Ovary (tissue), 7 donors: ENCODE measurements at regions not wholly inside any gene's neighbourhood (a gene's known extent, or its start where the extent isn't known, plus 50 kb on each side); places are given as distances from the start of the nearest gene placed in this dataset.
"Not testable (repeated sequence)": the region's sequence is repeated elsewhere in the genome, so short reads cannot be mapped to it uniquely, and the experiment has no call there.

Source experiments
- DNase-seq, 5 donors: peaks; one replicate each; pipeline ENCODE4 v3.0.0-alpha.2; 2019 to 2020
- H3K27ac ChIP-seq, 2 donors: fragments of 200-600 bp; one replicate each; pipeline versions ENCODE4 v1.5.1 to v1.8.0; 2019 to 2022
- H3K27me3 ChIP-seq: fragments of 200-600 bp; one replicate; pipeline ENCODE4 v1.8.0; 2022
- H3K36me3 ChIP-seq: fragments of 200-600 bp; sonication (generic); one replicate; pipeline ENCODE4 v1.5.1; 2019
- H3K4me1 ChIP-seq: one replicate; pipeline ENCODE4 v1.8.1; 2013; ENCODE audit warnings: mild to moderate bottlenecking, moderate library complexity; ENCODE audit not compliant: insufficient read depth
- H3K4me3 ChIP-seq: fragments of 200-600 bp; sonication (generic); one replicate; pipeline ENCODE4 v1.5.1; 2017
- H3K9me3 ChIP-seq, 2 donors: fragments of 200-600 bp in 1 of 2; sonication (generic) in 1 of 2; one replicate each; pipeline versions ENCODE4 v1.5.1 to v1.8.1; 2013 to 2019; ENCODE audit warnings: mild to moderate bottlenecking in 1 of 2, moderate library complexity in 1 of 2
- EP300 ChIP-seq: sonication (generic); formaldehyde crosslinking; IDR thresholded peaks from one replicate; pipeline ENCODE4 v1.6.1; 2017; ENCODE audit warnings: antibody characterized with exemption
- POLR2A ChIP-seq: fragments of 450-650 bp; IDR thresholded peaks from one replicate; pipeline ENCODE4 v1.6.1; 2017; ENCODE audit warnings: antibody characterized with exemption, mild to moderate bottlenecking, moderate library complexity
- WGBS, 3 donors: extraction: QIAGEN DNeasy Blood & Tissue Kit in 1 of 3; methylation state at CpG; one replicate each; pipeline versions ENCODE4 v1.1.5 to v1.1.7; 2013 to 2017; 5-methylcytosine and 5-hydroxymethylcytosine counted together
- intact Hi-C, 4 donors: fragments of 100-400 bp; cut with DNase I; formaldehyde crosslinking; loops; one replicate each; pipeline versions ENCODE4 v1.11.0 to v1.15.1; 2022 to 2023
- TF ChIP-seq, protein P1 (sequence below), 3 donors: fragments of 450-650 bp in 2 of 3; fragments of 200-600 bp in 1 of 3; IDR thresholded peaks; one replicate each; pipeline versions ENCODE4 v1.5.1 to v1.8.0; 2016 to 2022; ENCODE audit warnings: antibody characterized with exemption in 3 of 3, mild to moderate bottlenecking in 1 of 3
- donor health status: DM: no; HTN: no; CAD: no; lungs with moderate emphysema.
- donor health status: DM: no; HTN: no; CAD: no.
- donor health status: Bipolar disorder and iron deficiency.
- donor health status: DM: no; HTN: no; CAD: no.
- donor health status: DM: yes; HTN: yes; CAD: no.

DNA sequence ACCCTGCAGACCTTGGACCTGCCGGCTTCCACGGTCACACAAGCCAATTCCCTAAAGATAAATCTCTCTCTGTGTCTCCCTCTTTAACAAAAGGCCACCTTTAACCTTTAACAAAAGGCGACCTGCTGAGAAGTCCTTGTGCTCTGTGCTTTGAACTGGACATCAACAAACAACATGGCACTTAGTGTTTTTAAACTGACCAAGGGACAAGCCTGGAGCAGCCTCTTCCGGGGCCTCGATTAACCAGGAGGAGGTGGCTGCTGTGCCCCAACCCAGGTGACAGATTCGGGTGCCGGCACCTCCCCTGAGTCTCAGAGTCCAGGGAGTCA is 135.3 kb downstream of the RTP5 start:
- no peaks in the 10 kb centered on the region for H3K36me3 ChIP-seq
- H3K27me3 ChIP-seq, result no peaks in the 10 kb centered on the region
- no peak for TF ChIP-seq EP300
- TF ChIP-seq, protein P1, sequence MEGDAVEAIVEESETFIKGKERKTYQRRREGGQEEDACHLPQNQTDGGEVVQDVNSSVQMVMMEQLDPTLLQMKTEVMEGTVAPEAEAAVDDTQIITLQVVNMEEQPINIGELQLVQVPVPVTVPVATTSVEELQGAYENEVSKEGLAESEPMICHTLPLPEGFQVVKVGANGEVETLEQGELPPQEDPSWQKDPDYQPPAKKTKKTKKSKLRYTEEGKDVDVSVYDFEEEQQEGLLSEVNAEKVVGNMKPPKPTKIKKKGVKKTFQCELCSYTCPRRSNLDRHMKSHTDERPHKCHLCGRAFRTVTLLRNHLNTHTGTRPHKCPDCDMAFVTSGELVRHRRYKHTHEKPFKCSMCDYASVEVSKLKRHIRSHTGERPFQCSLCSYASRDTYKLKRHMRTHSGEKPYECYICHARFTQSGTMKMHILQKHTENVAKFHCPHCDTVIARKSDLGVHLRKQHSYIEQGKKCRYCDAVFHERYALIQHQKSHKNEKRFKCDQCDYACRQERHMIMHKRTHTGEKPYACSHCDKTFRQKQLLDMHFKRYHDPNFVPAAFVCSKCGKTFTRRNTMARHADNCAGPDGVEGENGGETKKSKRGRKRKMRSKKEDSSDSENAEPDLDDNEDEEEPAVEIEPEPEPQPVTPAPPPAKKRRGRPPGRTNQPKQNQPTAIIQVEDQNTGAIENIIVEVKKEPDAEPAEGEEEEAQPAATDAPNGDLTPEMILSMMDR (IDR thresholded peaks at IDR 0.05), result no peak
- no peak for TF ChIP-seq POLR2A
- WGBS, 3 donors, result 83 to 88% (median 87%) methylated on average over 7 of the region's 7 CpGs
- H3K4me1 ChIP-seq, result peaks cover 2% of the 10 kb centered on the region
- H3K4me3 ChIP-seq, result no peak overlapping the region
- peak in 1 of 5 donors; percentile 7 for DNase-seq
- H3K9me3 ChIP-seq, result no peaks in the 10 kb centered on the region
- intact Hi-C loops, result no loop called here
- no peak overlapping the region for H3K27ac ChIP-seq

DNA sequence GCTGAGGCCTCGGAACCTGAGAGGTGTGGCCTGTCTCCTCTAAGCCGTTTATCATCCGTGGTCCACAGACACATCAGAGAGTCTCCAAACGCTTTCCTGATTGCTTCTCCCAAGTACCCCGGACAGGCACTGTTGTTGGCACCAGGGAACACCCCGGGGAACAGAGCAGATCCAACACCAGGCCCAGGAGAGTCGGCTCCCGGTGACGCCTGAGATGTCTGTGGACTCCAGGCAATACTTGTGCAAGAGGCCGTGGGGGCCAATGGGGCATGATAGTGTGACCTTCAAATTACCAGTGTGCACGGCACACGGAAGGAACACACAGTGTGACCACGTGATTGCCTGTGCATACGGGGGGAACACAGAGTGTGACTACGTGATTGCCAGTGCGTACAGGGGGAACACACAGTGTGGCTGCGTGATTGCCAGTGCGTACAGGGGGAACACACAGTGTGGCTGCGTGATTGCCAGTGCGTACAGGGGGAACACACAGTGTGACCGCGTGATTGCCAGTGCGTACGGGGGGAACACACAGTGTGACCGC is 136.6 kb downstream of the RTP5 start:
- DNase-seq, result peak in 1 of 5 donors; percentile 13
- not testable (repeated sequence) for H3K4me3 ChIP-seq

DNA sequence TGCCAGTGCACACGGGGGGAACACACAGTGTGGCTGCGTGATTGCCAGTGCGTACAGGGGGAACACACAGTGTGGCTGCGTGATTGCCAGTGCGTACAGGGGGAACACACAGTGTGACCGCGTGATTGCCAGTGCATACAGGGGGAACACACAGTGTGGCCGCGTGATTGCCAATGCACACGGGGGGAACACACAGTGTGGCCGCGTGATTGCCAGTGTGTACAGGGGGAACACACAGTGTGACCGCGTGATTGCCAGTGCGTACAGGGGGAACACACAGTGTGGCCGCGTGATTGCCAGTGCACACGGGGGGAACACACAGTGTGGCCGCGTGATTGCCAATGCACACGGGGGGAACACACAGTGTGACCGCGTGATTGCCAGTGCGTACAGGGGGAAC is 139.4 kb downstream of the RTP5 start:
- H3K4me3 ChIP-seq, H3K4me1 ChIP-seq, intact Hi-C loops, H3K27me3 ChIP-seq, DNase-seq, H3K36me3 ChIP-seq, H3K9me3 ChIP-seq, H3K27ac ChIP-seq: not testable (repeated sequence)
- WGBS, 3 donors, result 78 to 89% (median 87%) methylated on average over 11 to 21 of the region's 24 CpGs

More for the DNA sequence above, 136.6 kb downstream of the RTP5 start:
- H3K27ac ChIP-seq, intact Hi-C loops, H3K9me3 ChIP-seq, H3K36me3 ChIP-seq, H3K4me1 ChIP-seq, H3K27me3 ChIP-seq: not testable (repeated sequence)
- WGBS, 3 donors, result 77 to 84% (median 81%) methylated on average over 17 to 20 of the region's 25 CpGs

DNA sequence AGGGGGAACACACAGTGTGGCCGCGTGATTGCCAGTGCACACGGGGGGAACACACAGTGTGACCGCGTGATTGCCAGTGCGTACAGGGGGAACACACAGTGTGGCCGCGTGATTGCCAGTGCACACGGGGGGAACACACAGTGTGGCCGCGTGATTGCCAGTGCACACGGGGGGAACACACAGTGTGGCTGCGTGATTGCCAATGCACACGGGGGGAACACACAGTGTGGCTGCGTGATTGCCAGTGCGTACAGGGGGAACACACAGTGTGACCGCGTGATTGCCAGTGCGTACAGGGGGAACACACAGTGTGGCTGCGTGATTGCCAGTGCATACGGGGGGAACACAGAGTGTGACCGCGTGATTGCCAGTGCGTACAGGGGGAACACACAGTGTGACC is 140.3 kb downstream of the RTP5 start:
- DNase-seq, intact Hi-C loops, H3K27me3 ChIP-seq, H3K36me3 ChIP-seq, H3K9me3 ChIP-seq, H3K4me1 ChIP-seq, H3K4me3 ChIP-seq, H3K27ac ChIP-seq: not testable (repeated sequence)
- 80 to 83% (median 82%) methylated on average over 11 to 16 of the region's 24 CpGs for WGBS, 3 donors

DNA sequence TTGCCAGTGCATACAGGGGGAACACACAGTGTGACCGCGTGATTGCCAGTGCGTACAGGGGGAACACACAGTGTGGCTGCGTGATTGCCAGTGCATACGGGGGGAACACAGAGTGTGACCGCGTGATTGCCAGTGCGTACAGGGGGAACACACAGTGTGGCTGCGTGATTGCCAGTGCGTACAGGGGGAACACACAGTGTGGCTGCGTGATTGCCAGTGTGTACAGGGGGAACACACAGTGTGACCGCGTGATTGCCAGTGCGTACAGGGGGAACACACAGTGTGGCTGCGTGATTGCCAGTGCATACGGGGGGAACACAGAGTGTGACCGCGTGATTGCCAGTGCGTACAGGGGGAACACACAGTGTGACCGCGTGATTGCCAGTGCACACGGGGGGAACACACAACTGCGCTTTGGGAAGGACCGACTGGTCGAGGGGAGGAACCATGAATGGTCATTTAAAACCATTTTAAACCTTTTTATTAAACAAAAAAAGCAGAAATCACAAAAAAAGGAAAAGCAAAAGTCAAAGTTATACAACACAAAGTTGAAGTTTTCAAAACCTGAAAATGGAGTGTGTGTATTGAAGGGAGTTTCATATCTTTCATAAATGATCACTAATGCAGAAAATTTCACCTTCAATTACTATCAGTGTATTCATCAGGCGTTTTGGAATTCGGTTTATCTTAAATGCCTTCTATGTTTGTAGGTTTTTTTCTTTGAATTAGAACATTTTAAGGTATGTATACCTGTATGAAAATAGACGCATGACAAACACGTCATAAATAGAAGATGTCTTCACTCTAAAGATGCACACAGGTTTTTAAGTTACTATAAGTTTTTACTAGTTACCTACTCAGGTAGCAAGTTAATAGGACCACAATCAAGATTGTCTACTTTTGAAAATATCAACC is 141.0 kb downstream of the RTP5 start:
- H3K36me3 ChIP-seq, H3K4me1 ChIP-seq, DNase-seq, H3K27ac ChIP-seq, H3K4me3 ChIP-seq, H3K27me3 ChIP-seq, H3K9me3 ChIP-seq, intact Hi-C loops: not testable (repeated sequence)
- WGBS, 3 donors, result 55 to 78% (median 74%) methylated on average over 15 to 26 of the region's 29 CpGs

DNA sequence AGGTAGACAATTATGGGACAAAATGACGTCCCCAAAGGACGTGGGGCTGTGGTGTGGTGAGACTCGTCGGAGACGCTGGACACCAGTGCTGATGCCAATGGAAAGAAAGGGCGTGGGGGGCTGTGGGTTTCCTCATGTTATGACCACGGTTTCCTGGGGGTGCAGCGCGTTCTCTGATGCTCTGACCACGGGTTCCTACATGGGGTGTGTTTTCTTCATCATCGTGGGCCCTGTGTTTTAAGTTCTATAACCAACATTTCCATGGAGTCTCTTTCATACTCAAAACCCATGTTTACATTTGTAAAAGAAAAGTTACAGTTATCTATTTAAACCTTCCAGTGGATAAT is 141.6 kb downstream of the RTP5 start:
- Histone ChIP-seq H3K27me3 (no peaks in the 10 kb centered on the region), H3K36me3 (no peaks in the 10 kb centered on the region), H3K4me1 (no peaks in the 10 kb centered on the region), H3K27ac (no peak overlapping the region), H3K9me3 (no peaks in the 10 kb centered on the region), H3K4me3 (no peak overlapping the region)
- TF ChIP-seq EP300, result no peak
- TF ChIP-seq POLR2A, result no peak
- TF ChIP-seq, protein P1 (IDR thresholded peaks at IDR 0.05), result no peak
- DNase-seq, result peak in 1 of 5 donors; percentile 27
- 61 to 68% (median 64%) methylated on average over 11 of the region's 11 CpGs for WGBS, 3 donors
- intact Hi-C loops, result no loop called here
